Keratinocyte (primary cell): ENCODE measurements at regions not wholly inside any gene's neighbourhood (a gene's known extent, or its start where the extent isn't known, plus 50 kb on each side); places are given as distances from the start of the nearest gene placed in this dataset.

Experiments
- DNase-seq: peaks from one replicate; pipeline ENCODE4 v3.0.0-alpha.2; 2011; ENCODE audit warnings: low read depth, missing footprints, low spot score
- FAIRE-seq: peaks from 2 replicates; lab custom pipeline; 2011; peaks lifted over from hg19 to GRCh38; lab: Jason Lieb, UNC
- H2AFZ ChIP-seq: 2 replicates; pipeline ENCODE4 v1.6.0; 2012; ENCODE audit warnings: low read length, control low read depth, inconsistent platforms; ENCODE audit not compliant: control insufficient read depth
- H3K27ac ChIP-seq: 2 replicates; pipeline ENCODE4 v1.5.1; 2011; ENCODE audit warnings: low read length; ENCODE audit not compliant: control insufficient read depth, insufficient read depth
- H3K27me3 ChIP-seq: 3 replicates; pipeline ENCODE4 v1.6.0; 2011; ENCODE audit warnings: low read length; ENCODE audit not compliant: control insufficient read depth, insufficient read depth; ENCODE audit errors: extremely low read depth
- H3K36me3 ChIP-seq, 2 experiments: 2 replicates in 1 of 2; 3 replicates in 1 of 2; pipeline ENCODE4 v1.5.1; 2011; ENCODE audit warnings: low read length in 2 of 2, mild to moderate bottlenecking in 1 of 2; ENCODE audit not compliant: control insufficient read depth in 2 of 2, insufficient read depth in 2 of 2; ENCODE audit errors: extremely low read depth in 1 of 2
- H3K4me1 ChIP-seq: 3 replicates; pipeline ENCODE4 v1.5.1; 2011; ENCODE audit warnings: low read length; ENCODE audit not compliant: control insufficient read depth, insufficient read depth; ENCODE audit errors: extremely low read depth
- H3K4me2 ChIP-seq: 3 replicates; pipeline ENCODE4 v1.6.0; 2011; ENCODE audit warnings: low read depth, low read length; ENCODE audit not compliant: control insufficient read depth, insufficient read depth; ENCODE audit errors: extremely low read depth
- H3K4me3 ChIP-seq, 3 experiments: fragments of 200-600 bp in 1 of 3; sonication (generic) in 1 of 3; 2 replicates in 2 of 3; 3 replicates in 1 of 3; pipeline ENCODE4 v1.5.1; 2011 to 2016; ENCODE audit warnings: low read length in 3 of 3, mild to moderate bottlenecking in 3 of 3, control low read depth in 2 of 3, inconsistent platforms in 1 of 3, low read depth in 1 of 3, mixed read lengths in 1 of 3, mixed run types in 1 of 3, moderate library complexity in 1 of 3; ENCODE audit not compliant: control insufficient read depth in 2 of 3, insufficient read depth in 2 of 3; ENCODE audit errors: extremely low read depth in 1 of 3
- H3K79me2 ChIP-seq: 2 replicates; pipeline ENCODE4 v1.6.0; 2012; ENCODE audit warnings: low read length; ENCODE audit not compliant: control insufficient read depth, insufficient read depth
- H3K9ac ChIP-seq: 3 replicates; pipeline ENCODE4 v1.6.0; 2011; ENCODE audit warnings: low read length; ENCODE audit not compliant: control insufficient read depth, insufficient read depth; ENCODE audit errors: extremely low read depth
- H3K9me1 ChIP-seq: 3 replicates; pipeline ENCODE4 v1.6.0; 2011; ENCODE audit warnings: low read length; ENCODE audit not compliant: control insufficient read depth, insufficient read depth; ENCODE audit errors: extremely low read depth
- H3K9me3 ChIP-seq: 2 replicates; pipeline ENCODE4 v1.5.1; 2012; ENCODE audit warnings: low read depth, low read length; ENCODE audit not compliant: control insufficient read depth
- H4K20me1 ChIP-seq: 3 replicates; pipeline ENCODE4 v1.6.0; 2011; ENCODE audit warnings: low read length; ENCODE audit not compliant: control insufficient read depth, insufficient read depth; ENCODE audit errors: extremely low read depth
- CTCF ChIP-seq, 3 experiments: IDR thresholded peaks in 1 of 3; conservative IDR thresholded peaks in 1 of 3; optimal IDR thresholded peaks in 1 of 3; 2 replicates in 2 of 3; 3 replicates in 1 of 3; pipeline versions ENCODE3 to v1.5.1; 2011; ENCODE audit warnings: low read length in 3 of 3, mild to moderate bottlenecking in 3 of 3, moderate library complexity in 2 of 3, control low read depth in 1 of 3, inconsistent platforms in 1 of 3; ENCODE audit not compliant: insufficient read depth in 2 of 3; ENCODE audit errors: extremely low read depth in 1 of 3
- EZH2 ChIP-seq: IDR thresholded peaks from one replicate; pipeline ENCODE4 v1.6.1; 2012; ENCODE audit warnings: inconsistent platforms, mild to moderate bottlenecking, low read length, moderate library complexity
- dilution Hi-C: fragments of 300-500 bp; cut with MboI; formaldehyde crosslinking; loops from one replicate; pipeline ENCODE4 v1.7.0; 2020; ENCODE audit warnings: low sequenced_read_pairs; ENCODE audit not compliant: extremely low pct_ligation_motif_present

DNA sequence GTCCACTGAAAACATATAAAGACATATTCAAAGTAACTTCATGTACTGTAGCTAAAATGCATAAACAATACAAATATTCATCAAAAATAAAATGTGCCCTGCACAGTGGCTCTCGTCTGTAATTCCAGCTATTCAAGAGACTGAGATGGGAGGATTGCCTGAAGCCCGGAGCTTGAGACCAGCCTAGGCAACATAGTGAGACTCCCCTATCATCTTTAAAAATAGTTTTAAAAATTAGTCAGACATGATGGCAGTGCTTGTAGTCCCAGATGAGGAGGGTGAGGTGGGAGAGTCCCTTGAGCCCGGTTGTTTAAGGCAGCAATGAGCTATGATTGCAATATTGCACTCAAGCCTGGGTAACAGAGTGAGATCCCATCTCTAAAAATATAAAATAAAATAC, 534.1 kb downstream of the ANXA1 start:
- no peaks in the 10 kb centered on the region for H3K9me1 ChIP-seq
- H3K36me3 ChIP-seq, result no peaks in the 10 kb centered on the region
- H3K27ac ChIP-seq, result no peak overlapping the region
- H3K9me3 ChIP-seq, result no peaks in the 10 kb centered on the region
- H3K4me1 ChIP-seq, result peaks cover 13% of the 10 kb centered on the region
- H3K27me3 ChIP-seq, result no peaks in the 10 kb centered on the region
- H3K9ac ChIP-seq, result no peak overlapping the region
- TF ChIP-seq EZH2, result no peak
- TF ChIP-seq CTCF (optimal IDR thresholded peaks at IDR 0.05 in 1 of 3, IDR thresholded peaks at IDR 0.05 in 1 of 3, conservative IDR thresholded peaks at IDR 0.05 in 1 of 3; ENCODE audit: extremely low read depth in 1 of 3, insufficient read depth in 2 of 3, low read length in 3 of 3), result no peak
- H3K4me2 ChIP-seq, result no peak overlapping the region
- DNase-seq (no peak), FAIRE-seq (no peak)
- H3K4me3 ChIP-seq, result no peak overlapping the region
- no peaks in the 10 kb centered on the region for H4K20me1 ChIP-seq
- no peaks in the 10 kb centered on the region for H3K79me2 ChIP-seq
- dilution Hi-C loops, result no loop called here
- H2AFZ ChIP-seq, result no peak overlapping the region

- Histone ChIP-seq H3K9me3 (no peaks in the 10 kb centered on the region), H3K79me2 (no peaks in the 10 kb centered on the region), H3K27ac (no peak overlapping the region), H3K4me1 (peaks cover 8% of the 10 kb centered on the region), H3K9me1 (no peaks in the 10 kb centered on the region), H3K4me3 (no peak overlapping the region), H4K20me1 (no peaks in the 10 kb centered on the region), H3K9ac (no peak overlapping the region), H3K27me3 (no peaks in the 10 kb centered on the region), H3K4me2 (no peak overlapping the region), H3K36me3 (no peaks in the 10 kb centered on the region), H2AFZ (peak overlapping the region; percentile 30)
- FAIRE-seq (no peak), DNase-seq (no peak)
- dilution Hi-C loops, result no loop called here
- TF ChIP-seq EZH2, result no peak
Observed at GRCh38 chr9:73689051-73689870, 537.6 kb downstream of the ANXA1 start.
